Liver (tissue), 8 donors: ENCODE measurements at regions not wholly inside any gene's neighbourhood (a gene's known extent, or its start where the extent isn't known, plus 50 kb on each side); places are given as distances from the start of the nearest gene placed in this dataset.

Experiments used
- DNase-seq: peaks from one replicate; pipeline ENCODE4 v3.0.0-alpha.2; 2017; ENCODE audit warnings: low spot score
- H3K27ac ChIP-seq, 2 donors: one replicate each; pipeline ENCODE4 v1.7.0; 2013; ENCODE audit warnings: inconsistent platforms in 2 of 2, low read length in 2 of 2, control low read depth in 1 of 2, low read depth in 1 of 2, mild to moderate bottlenecking in 1 of 2
- H3K27me3 ChIP-seq, 4 donors: one replicate each; pipeline versions ENCODE4 v1.6.1 to v1.7.0; 2013; ENCODE audit warnings: low read length in 3 of 4, inconsistent platforms in 1 of 4, mild to moderate bottlenecking in 1 of 4, moderate library complexity in 1 of 4; ENCODE audit not compliant: control insufficient read depth in 4 of 4, insufficient read depth in 4 of 4
- H3K36me3 ChIP-seq, 4 donors: one replicate each; pipeline versions ENCODE4 v1.6.1 to v1.7.0; 2013; ENCODE audit warnings: low read length in 3 of 4, mild to moderate bottlenecking in 3 of 4, low read depth in 1 of 4, moderate library complexity in 1 of 4; ENCODE audit not compliant: control insufficient read depth in 4 of 4, insufficient read depth in 3 of 4
- H3K4me1 ChIP-seq, 4 donors: one replicate each; pipeline versions ENCODE4 v1.6.1 to v1.7.0; 2013; ENCODE audit warnings: low read length in 3 of 4, mild to moderate bottlenecking in 3 of 4, moderate library complexity in 1 of 4; ENCODE audit not compliant: control insufficient read depth in 4 of 4, insufficient read depth in 4 of 4
- H3K4me3 ChIP-seq, 3 donors: one replicate each; pipeline versions ENCODE4 v1.6.1 to v1.7.0; 2013; ENCODE audit warnings: low read length in 3 of 3, control low read depth in 1 of 3, low read depth in 1 of 3, mild to moderate bottlenecking in 1 of 3
- H3K9ac ChIP-seq, 2 donors: one replicate each; pipeline ENCODE4 v1.7.0; 2013; ENCODE audit warnings: low read length in 2 of 2, mild to moderate bottlenecking in 2 of 2, moderate library complexity in 2 of 2, control low read depth in 1 of 2, low read depth in 1 of 2
- H3K9me3 ChIP-seq, 4 donors: one replicate each; pipeline versions ENCODE4 v1.6.1 to v1.7.0; 2013; ENCODE audit warnings: low read length in 3 of 4; ENCODE audit not compliant: control insufficient read depth in 4 of 4
- EGR1 ChIP-seq, 2 donors: IDR thresholded peaks; 2 replicates each; pipeline ENCODE4 v1.6.1; 2016 to 2018; ENCODE audit warnings: antibody characterized with exemption in 2 of 2, low read depth in 2 of 2
- FOXA1 ChIP-seq: IDR thresholded peaks from 2 replicates; pipeline ENCODE4 v1.6.1; 2016; ENCODE audit warnings: antibody characterized with exemption
- FOXA2 ChIP-seq: IDR thresholded peaks from 2 replicates; pipeline ENCODE4 v1.6.1; 2016; ENCODE audit warnings: antibody characterized with exemption
- HNF4A ChIP-seq, 2 donors: conservative IDR thresholded peaks; 2 replicates each; pipeline ENCODE4 v1.6.1; 2016; ENCODE audit warnings: antibody characterized with exemption in 2 of 2, mild to moderate bottlenecking in 2 of 2
- RAD21 ChIP-seq, 2 donors: IDR thresholded peaks; 2 replicates each; pipeline ENCODE4 v1.6.1; 2016; ENCODE audit warnings: antibody characterized with exemption in 2 of 2, mild to moderate bottlenecking in 2 of 2
- YY1 ChIP-seq: IDR thresholded peaks from 2 replicates; pipeline ENCODE4 v1.6.1; 2016; ENCODE audit warnings: antibody characterized with exemption, mild to moderate bottlenecking
- WGBS: extraction: QIAGEN DNeasy Blood & Tissue Kit; methylation state at CpG from one replicate; pipeline ENCODE4 v1.1.7; 2013; 5-methylcytosine and 5-hydroxymethylcytosine counted together
- TF ChIP-seq, protein P1 (sequence below): fragments of 150-350 bp; IDR thresholded peaks from 2 replicates; pipeline ENCODE4 v1.5.1; 2017; ENCODE audit warnings: improper control_type of control experiment, low read depth, low read length; ENCODE audit not compliant: missing input control
- TF ChIP-seq, protein P2 (sequence below): IDR thresholded peaks from 2 replicates; pipeline ENCODE4 v1.6.1; 2016; ENCODE audit warnings: antibody characterized with exemption
- TF ChIP-seq, protein P3 (sequence below): IDR thresholded peaks from 2 replicates; pipeline ENCODE4 v1.6.1; 2016; ENCODE audit warnings: antibody characterized with exemption
- donor health status: healthy.
- donor health status: healthy.
- donor health status: healthy.
- donor health status: healthy.
- donor health status: healthy.

DNA sequence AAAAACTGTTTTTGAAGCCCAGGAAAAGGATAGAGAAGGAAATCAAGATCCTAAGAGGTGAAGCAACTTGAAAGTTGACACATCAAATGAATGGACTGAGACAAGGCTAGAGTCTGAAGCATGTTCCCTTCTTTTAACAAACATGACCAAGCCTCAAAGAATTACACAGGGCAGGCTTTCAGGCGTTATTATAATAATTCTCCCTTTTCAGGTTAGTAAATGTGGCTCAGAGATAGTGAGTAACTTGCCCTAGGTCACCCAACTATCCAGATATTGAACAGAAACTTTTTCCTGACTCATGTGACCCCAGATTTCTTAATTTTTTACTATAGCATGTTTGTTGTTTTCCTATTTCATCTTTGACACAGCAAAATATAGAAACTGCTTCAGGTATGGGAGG, 91.7 kb downstream of the PPP1R2C start (continued):
- TF ChIP-seq, protein P1, sequence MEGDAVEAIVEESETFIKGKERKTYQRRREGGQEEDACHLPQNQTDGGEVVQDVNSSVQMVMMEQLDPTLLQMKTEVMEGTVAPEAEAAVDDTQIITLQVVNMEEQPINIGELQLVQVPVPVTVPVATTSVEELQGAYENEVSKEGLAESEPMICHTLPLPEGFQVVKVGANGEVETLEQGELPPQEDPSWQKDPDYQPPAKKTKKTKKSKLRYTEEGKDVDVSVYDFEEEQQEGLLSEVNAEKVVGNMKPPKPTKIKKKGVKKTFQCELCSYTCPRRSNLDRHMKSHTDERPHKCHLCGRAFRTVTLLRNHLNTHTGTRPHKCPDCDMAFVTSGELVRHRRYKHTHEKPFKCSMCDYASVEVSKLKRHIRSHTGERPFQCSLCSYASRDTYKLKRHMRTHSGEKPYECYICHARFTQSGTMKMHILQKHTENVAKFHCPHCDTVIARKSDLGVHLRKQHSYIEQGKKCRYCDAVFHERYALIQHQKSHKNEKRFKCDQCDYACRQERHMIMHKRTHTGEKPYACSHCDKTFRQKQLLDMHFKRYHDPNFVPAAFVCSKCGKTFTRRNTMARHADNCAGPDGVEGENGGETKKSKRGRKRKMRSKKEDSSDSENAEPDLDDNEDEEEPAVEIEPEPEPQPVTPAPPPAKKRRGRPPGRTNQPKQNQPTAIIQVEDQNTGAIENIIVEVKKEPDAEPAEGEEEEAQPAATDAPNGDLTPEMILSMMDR, result no peak
- TF ChIP-seq EGR1 (IDR thresholded peaks at IDR 0.05; ENCODE audit: low read depth in 2 of 2) (no peak), FOXA2 (no peak), YY1 (no peak)

DNA sequence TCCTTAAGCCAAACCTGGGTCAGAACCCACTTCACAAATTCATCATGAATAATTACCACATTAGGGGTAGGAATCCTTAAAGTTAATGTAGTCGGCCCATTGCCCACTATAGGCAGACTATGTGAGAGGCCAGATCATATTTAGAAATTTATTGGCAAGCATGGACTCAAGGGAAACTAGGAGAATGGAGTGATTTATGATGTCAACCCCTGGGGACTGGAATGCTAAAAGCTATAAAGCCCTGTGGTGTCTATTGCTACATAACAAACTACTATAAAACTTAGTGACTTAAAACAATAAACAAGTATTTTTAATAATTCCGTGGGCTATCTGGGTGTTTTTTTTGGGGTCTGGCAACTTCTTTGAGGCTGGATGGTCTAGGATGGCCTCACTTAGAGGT, 93.9 kb downstream of the PPP1R2C start:
- Histone ChIP-seq H3K4me3 (no peak overlapping the region), H3K9ac (no peak overlapping the region), H3K36me3 (no peaks in the 10 kb centered on the region), H3K9me3 (no peaks in the 10 kb centered on the region), H3K27ac (no peak overlapping the region), H3K4me1 (peaks cover 0 to 4% (median 0%) of the 10 kb centered on the region in 4 donors), H3K27me3 (peaks cover 0 to 2% (median 0%) of the 10 kb centered on the region in 4 donors)
- TF ChIP-seq, protein P1, result no peak
- no peak for TF ChIP-seq FOXA2
- TF ChIP-seq HNF4A (conservative IDR thresholded peaks at IDR 0.05), result no peak
- TF ChIP-seq, protein P2, sequence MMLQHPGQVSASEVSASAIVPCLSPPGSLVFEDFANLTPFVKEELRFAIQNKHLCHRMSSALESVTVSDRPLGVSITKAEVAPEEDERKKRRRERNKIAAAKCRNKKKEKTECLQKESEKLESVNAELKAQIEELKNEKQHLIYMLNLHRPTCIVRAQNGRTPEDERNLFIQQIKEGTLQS, result no peak
- no peak for TF ChIP-seq FOXA1
- DNase-seq, result no peak
- WGBS, result 91% methylated on average over 2 of the region's 2 CpGs

DNA sequence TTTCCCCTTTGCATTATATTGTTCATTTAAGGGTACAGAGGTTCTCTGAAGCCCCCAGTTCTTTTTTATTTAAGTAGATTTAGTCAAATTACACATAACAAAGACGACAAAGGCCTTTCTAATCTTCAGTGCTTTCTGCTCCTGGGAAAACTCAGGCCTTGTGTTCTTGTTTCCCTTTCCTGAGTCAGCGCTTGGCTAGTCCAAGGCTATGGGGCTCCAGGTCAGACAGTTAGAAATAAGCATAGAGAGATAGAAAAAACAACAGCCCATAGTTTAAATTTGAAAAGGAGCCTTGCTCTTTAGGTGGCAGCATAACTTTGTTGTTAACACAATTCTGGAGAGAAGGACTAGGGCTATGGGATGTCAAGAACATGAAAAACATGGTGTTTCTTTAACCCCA, 97.3 kb downstream of the PPP1R2C start:
- TF ChIP-seq, protein P3, sequence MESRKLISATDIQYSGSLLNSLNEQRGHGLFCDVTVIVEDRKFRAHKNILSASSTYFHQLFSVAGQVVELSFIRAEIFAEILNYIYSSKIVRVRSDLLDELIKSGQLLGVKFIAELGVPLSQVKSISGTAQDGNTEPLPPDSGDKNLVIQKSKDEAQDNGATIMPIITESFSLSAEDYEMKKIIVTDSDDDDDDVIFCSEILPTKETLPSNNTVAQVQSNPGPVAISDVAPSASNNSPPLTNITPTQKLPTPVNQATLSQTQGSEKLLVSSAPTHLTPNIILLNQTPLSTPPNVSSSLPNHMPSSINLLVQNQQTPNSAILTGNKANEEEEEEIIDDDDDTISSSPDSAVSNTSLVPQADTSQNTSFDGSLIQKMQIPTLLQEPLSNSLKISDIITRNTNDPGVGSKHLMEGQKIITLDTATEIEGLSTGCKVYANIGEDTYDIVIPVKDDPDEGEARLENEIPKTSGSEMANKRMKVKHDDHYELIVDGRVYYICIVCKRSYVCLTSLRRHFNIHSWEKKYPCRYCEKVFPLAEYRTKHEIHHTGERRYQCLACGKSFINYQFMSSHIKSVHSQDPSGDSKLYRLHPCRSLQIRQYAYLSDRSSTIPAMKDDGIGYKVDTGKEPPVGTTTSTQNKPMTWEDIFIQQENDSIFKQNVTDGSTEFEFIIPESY, result no peak
- TF ChIP-seq, protein P2, result no peak
- TF ChIP-seq, protein P1, result no peak
- TF ChIP-seq RAD21 (IDR thresholded peaks at IDR 0.05), result peak; percentile 32 to 37
- no peak overlapping the region for H3K27ac ChIP-seq
- no peaks in the 10 kb centered on the region for H3K9me3 ChIP-seq
- no peak for DNase-seq
- no peak overlapping the region for H3K4me3 ChIP-seq
- WGBS, result 33% methylated on average over 2 of the region's 2 CpGs
- H3K9ac ChIP-seq, result no peak overlapping the region
- peaks cover 0 to 4% (median 0%) of the 10 kb centered on the region in 4 donors for H3K4me1 ChIP-seq
- no peaks in the 10 kb centered on the region for H3K36me3 ChIP-seq
- peaks cover 0 to 2% (median 0%) of the 10 kb centered on the region in 4 donors for H3K27me3 ChIP-seq
